Ascending aorta (tissue), 2 donors: ENCODE measurements at regions not wholly inside any gene's neighbourhood (a gene's known extent, or its start where the extent isn't known, plus 50 kb on each side); places are given as distances from the start of the nearest gene placed in this dataset.

Source experiments
- DNase-seq, 2 donors: peaks; one replicate each; pipeline ENCODE4 v3.0.0-alpha.2; 2019; ENCODE audit warnings: low spot score in 2 of 2
- H3K27ac ChIP-seq, 2 donors: fragments of 200-600 bp; sonication (generic); one replicate each; pipeline ENCODE4 v1.5.1; 2016 to 2017; ENCODE audit warnings: mild to moderate bottlenecking in 1 of 2
- H3K27me3 ChIP-seq: fragments of 200-600 bp; sonication (generic); one replicate; pipeline ENCODE4 v1.5.1; 2017
- H3K36me3 ChIP-seq, 2 donors: fragments of 200-600 bp; sonication (generic); one replicate each; pipeline ENCODE4 v1.5.1; 2016
- H3K4me1 ChIP-seq, 2 donors: fragments of 200-600 bp; sonication (generic); one replicate each; pipeline ENCODE4 v1.5.1; 2016 to 2017; ENCODE audit warnings: mild to moderate bottlenecking in 1 of 2
- H3K4me3 ChIP-seq, 2 donors: fragments of 200-600 bp; sonication (generic); one replicate each; pipeline ENCODE4 v1.5.1; 2016 to 2017; ENCODE audit warnings: mild to moderate bottlenecking in 1 of 2
- H3K9me3 ChIP-seq, 2 donors: fragments of 200-600 bp; sonication (generic); one replicate each; pipeline ENCODE4 v1.5.1; 2016
- intact Hi-C: fragments of 100-400 bp; cut with DNase I; formaldehyde crosslinking; loops from one replicate; pipeline ENCODE4 v1.15.1; 2023
- TF ChIP-seq, protein P1 (sequence below), 3 experiments: fragments of 200-600 bp in 2 of 3; fragments of 450-650 bp in 1 of 3; sonication (generic) in 2 of 3; IDR thresholded peaks; one replicate each; pipeline ENCODE4 v1.5.1; 2016 to 2019; ENCODE audit warnings: antibody characterized with exemption in 3 of 3, mild to moderate bottlenecking in 1 of 3, moderate library complexity in 1 of 3

DNA sequence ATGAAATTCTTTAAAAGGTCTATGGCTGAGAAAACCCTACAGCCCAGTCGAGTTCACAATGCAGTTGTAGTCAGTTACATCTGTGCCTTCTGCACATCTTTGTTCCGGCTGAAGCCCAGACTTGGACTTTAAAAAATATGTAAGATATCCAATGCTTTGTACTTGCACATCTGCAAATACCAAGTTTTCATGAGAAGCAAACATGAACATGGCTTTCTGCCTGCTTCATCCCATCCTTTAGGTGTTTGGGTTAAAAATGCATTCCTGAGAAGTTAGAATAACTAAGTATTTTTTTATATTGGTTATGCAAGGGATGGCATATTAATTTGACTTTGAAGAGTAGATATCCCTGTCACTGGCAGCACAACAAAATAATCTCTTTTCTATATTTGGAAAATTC, 528.4 kb downstream of the METTL15 start:
- intact Hi-C loops: no loop called here
- DNase-seq: no peak
- TF ChIP-seq, protein P1, sequence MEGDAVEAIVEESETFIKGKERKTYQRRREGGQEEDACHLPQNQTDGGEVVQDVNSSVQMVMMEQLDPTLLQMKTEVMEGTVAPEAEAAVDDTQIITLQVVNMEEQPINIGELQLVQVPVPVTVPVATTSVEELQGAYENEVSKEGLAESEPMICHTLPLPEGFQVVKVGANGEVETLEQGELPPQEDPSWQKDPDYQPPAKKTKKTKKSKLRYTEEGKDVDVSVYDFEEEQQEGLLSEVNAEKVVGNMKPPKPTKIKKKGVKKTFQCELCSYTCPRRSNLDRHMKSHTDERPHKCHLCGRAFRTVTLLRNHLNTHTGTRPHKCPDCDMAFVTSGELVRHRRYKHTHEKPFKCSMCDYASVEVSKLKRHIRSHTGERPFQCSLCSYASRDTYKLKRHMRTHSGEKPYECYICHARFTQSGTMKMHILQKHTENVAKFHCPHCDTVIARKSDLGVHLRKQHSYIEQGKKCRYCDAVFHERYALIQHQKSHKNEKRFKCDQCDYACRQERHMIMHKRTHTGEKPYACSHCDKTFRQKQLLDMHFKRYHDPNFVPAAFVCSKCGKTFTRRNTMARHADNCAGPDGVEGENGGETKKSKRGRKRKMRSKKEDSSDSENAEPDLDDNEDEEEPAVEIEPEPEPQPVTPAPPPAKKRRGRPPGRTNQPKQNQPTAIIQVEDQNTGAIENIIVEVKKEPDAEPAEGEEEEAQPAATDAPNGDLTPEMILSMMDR (IDR thresholded peaks at IDR 0.05): no peak

DNA sequence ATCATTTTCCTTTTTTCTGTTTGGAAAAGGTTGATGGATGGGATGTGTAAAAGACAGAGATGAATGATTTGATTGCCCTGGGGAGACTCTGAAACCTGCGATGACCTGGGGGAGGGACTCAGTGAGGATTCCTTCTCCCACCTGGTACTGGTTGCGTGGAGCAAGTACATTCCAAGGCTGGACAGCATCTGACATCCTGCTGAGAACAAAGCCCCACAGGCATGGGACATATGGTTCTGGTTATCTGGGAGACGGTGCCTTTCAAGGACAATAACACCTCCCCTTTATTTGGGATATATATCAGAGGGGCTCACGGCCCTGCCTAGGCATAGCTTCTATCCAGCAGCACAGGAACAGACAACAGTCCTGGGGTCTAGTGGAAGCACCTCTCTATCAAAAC, 527.8 kb downstream of the METTL15 start:
- intact Hi-C loops: no loop called here

More for the DNA sequence above, 528.4 kb downstream of the METTL15 start:
- H3K36me3 ChIP-seq: no peaks in the 10 kb centered on the region
- no peaks in the 10 kb centered on the region for H3K27me3 ChIP-seq
- H3K4me1 ChIP-seq: no peaks in the 10 kb centered on the region
- no peak overlapping the region for H3K27ac ChIP-seq
- no peak overlapping the region for H3K4me3 ChIP-seq
- H3K9me3 ChIP-seq: no peaks in the 10 kb centered on the region

DNA sequence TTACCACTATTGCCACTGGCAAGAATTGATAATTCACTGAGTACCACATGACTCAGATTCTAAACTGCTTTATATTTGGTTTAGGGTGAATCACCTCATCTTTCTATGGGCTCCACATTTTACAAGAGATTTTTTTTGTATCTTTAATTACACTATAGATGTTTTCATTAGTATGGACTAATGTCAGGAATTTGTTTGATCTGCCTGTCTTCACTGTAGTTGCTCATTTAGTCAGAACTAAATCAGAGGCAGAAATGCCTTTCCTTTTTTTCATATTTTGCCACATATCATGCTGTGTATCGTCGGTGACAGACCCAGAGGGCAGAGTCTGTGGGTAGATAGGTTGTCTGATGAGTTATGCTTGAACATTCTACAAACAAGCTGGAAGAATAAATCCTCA, 524.1 kb downstream of the METTL15 start:
- Histone ChIP-seq H3K4me1 (no peaks in the 10 kb centered on the region), H3K9me3 (no peaks in the 10 kb centered on the region), H3K36me3 (no peaks in the 10 kb centered on the region), H3K27me3 (no peaks in the 10 kb centered on the region), H3K4me3 (no peak overlapping the region), H3K27ac (no peak overlapping the region)
- TF ChIP-seq, protein P1 (IDR thresholded peaks at IDR 0.05): no peak
- intact Hi-C loops: no loop called here
- no peak for DNase-seq

More for the DNA sequence above, 527.8 kb downstream of the METTL15 start:
- Histone ChIP-seq H3K27ac (no peak overlapping the region), H3K27me3 (no peaks in the 10 kb centered on the region), H3K4me3 (no peak overlapping the region), H3K9me3 (no peaks in the 10 kb centered on the region), H3K36me3 (no peaks in the 10 kb centered on the region), H3K4me1 (no peaks in the 10 kb centered on the region)
- TF ChIP-seq, protein P1 (IDR thresholded peaks at IDR 0.05): no peak
- DNase-seq: no peak

DNA sequence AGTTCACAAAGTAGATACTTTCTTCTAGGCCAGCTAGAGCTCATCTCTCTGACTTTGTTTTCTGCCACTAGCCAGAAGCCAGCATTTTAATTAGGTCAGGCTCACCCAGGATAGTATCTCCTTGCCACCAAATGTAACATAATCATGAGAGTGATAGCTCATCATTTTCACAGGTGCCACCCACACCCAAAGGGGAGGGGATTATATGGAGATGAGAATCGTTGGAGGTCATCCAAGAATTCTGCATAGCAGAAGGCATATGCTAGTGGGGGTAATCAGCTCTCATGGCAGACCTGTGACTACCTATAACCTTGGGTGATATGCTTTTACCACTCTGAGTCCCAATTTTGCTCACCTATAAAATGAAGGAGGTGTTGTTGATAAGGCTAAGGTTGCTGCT, 523.0 kb downstream of the METTL15 start:
- H3K27ac ChIP-seq: no peak overlapping the region
- no peak overlapping the region for H3K4me3 ChIP-seq
- TF ChIP-seq, protein P1 (IDR thresholded peaks at IDR 0.05): no peak
- no peaks in the 10 kb centered on the region for H3K27me3 ChIP-seq
- H3K9me3 ChIP-seq: no peaks in the 10 kb centered on the region
- no peaks in the 10 kb centered on the region for H3K4me1 ChIP-seq
- intact Hi-C loops: no loop called here
- DNase-seq: no peak
- H3K36me3 ChIP-seq: no peaks in the 10 kb centered on the region

DNA sequence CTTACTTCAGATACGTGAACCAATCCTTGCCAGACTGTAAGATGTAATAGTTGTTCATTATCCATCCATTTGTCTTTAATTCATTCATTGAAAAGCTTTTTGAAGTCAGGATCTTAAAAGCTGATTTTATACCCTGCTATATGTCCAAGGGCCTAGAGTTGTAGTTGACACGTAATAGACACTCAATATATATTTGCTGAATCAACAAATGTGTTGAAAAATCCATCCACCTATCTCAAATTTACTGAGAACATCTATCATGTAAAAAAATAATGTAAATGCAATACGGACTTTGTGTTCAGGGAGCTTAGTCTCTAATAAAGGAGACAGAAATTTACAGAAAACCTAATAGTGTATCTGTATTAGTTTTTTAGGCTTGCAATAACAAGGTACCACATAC, 521.0 kb downstream of the METTL15 start:
- H3K27me3 ChIP-seq: no peaks in the 10 kb centered on the region
- H3K4me3 ChIP-seq: no peak overlapping the region
- intact Hi-C loops: no loop called here
- no peaks in the 10 kb centered on the region for H3K4me1 ChIP-seq
- TF ChIP-seq, protein P1 (IDR thresholded peaks at IDR 0.05): no peak
- no peak for DNase-seq
- no peak overlapping the region for H3K27ac ChIP-seq
- no peaks in the 10 kb centered on the region for H3K36me3 ChIP-seq
- H3K9me3 ChIP-seq: no peaks in the 10 kb centered on the region

DNA sequence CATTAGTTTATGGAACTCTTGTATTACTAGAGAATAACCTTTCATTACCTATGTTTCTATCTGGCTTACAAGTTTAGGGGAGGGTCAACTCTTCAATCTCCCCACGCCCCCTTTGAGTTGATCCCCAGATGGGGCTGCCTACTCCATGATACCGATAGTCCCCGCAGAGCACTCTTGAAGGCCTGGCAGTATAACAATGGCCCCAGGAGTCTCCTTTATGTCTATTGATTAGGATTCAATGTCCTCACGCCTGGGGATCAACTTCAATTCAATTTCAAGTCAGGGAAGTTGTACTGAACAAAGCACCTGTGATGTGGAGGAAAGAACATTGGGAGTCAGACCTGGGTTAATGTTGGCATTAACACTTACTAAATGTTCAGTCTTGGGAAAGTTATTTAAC, 520.2 kb downstream of the METTL15 start:
- Histone ChIP-seq H3K4me1 (no peaks in the 10 kb centered on the region), H3K27me3 (no peaks in the 10 kb centered on the region), H3K4me3 (no peak overlapping the region), H3K9me3 (no peaks in the 10 kb centered on the region), H3K36me3 (no peaks in the 10 kb centered on the region), H3K27ac (no peak overlapping the region)
- TF ChIP-seq, protein P1 (IDR thresholded peaks at IDR 0.05): no peak
- intact Hi-C loops: no loop called here
- DNase-seq: no peak
